RCC 7860 (cell line): ENCODE measurements at regions not wholly inside any gene's neighbourhood (a gene's known extent, or its start where the extent isn't known, plus 50 kb on each side); places are given as distances from the start of the nearest gene placed in this dataset.
"Not testable (repeated sequence)": the region's sequence is repeated elsewhere in the genome, so short reads cannot be mapped to it uniquely, and the experiment has no call there.

ENCODE experiments used
- DNase-seq: peaks from one replicate; pipeline ENCODE4 v3.0.0-alpha.2; 2015; ENCODE audit warnings: low spot score
- FAIRE-seq: peaks from 2 replicates; lab custom pipeline; 2012; peaks lifted over from hg19 to GRCh38; lab: Jason Lieb, UNC

- DNase-seq (no peak), FAIRE-seq (no peak)
Measured at GRCh38 chr3:137294139-137294538, 336.4 kb downstream of the IL20RB start.

- DNase-seq, result no peak
Measured at GRCh38 chr3:137294839-137295238, 337.1 kb downstream of the IL20RB start.

GRCh38 chr3:137295336-137295735, 337.6 kb downstream of the IL20RB start:
- DNase-seq (no peak), FAIRE-seq (no peak)

More at GRCh38 chr3:137294839-137295238, 337.1 kb downstream of the IL20RB start:
- FAIRE-seq, result no peak

DNA sequence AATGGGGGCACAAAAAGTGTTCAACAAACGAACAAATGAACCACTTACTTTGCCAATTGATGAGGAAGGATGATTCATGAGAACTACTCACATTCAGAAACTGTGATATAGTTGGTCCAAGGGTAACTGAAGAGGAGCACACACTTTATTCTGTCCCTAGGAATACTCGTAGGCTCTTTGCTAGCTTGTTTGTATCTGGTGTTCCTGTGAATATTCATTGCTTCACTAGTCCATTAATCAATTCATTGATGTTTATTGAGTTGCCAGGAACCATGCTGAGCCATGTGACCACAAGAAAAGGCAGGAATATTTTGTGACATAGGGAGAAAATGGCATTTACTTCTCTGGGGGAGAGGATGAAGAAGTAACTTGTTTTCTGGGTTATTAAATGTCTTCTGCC, 338.3 kb downstream of the IL20RB start:
- DNase-seq (no peak), FAIRE-seq (no peak)

- DNase-seq (no peak), FAIRE-seq (no peak)
Measured at GRCh38 chr3:137297770-137298169, 340.0 kb downstream of the IL20RB start.

DNA sequence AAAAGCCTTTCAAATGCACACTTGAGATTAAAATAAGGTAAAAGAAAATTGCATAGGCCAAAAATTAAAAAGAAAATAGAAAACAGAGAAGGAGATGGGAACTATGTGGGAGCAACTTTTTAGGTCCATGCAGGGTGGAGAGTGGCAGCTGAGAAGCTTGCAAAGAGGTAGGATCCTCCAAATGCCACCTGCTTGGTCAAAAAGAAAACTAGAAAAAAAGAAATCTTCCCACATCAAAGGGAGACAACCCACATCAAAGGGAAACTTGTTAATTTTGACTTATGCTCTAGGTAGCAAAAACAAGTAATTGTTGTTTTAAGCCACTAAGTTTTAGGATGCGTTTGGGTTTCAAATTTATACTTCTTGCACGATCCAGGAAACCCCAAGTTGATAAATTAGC, 342.9 kb downstream of the IL20RB start:
- no peak for FAIRE-seq
- no peak for DNase-seq

- no peak for FAIRE-seq
- no peak for DNase-seq
Measured at GRCh38 chr3:137304313-137305056, 346.7 kb downstream of the IL20RB start.

GRCh38 chr3:137324114-137324513, 366.3 kb downstream of the IL20RB start:
- no peak for DNase-seq
- no peak for FAIRE-seq

DNA sequence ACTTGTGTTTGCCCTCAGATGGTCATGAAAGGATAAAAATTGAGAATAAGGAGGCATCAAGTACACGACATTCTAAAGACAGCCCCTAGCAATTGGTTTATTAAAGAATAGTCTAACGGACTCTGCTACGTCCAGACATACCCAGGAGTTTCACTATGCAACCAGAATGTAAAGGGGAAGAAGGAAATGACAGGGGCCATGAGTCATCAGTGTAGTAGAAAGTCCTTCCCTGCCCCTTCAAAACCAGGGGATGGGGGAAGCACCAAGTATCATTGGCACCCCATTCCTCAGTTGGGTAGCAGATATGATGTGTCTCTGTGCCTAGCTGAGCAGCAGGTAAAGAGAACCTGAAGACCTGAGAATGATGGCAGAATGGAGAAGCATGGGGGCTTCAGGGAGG, 367.4 kb downstream of the IL20RB start:
- no peak for DNase-seq
- no peak for FAIRE-seq

GRCh38 chr3:137325934-137326333, 368.2 kb downstream of the IL20RB start:
- no peak for DNase-seq
- FAIRE-seq, result no peak

GRCh38 chr3:137329594-137329993, 371.8 kb downstream of the IL20RB start:
- FAIRE-seq, result no peak

DNA sequence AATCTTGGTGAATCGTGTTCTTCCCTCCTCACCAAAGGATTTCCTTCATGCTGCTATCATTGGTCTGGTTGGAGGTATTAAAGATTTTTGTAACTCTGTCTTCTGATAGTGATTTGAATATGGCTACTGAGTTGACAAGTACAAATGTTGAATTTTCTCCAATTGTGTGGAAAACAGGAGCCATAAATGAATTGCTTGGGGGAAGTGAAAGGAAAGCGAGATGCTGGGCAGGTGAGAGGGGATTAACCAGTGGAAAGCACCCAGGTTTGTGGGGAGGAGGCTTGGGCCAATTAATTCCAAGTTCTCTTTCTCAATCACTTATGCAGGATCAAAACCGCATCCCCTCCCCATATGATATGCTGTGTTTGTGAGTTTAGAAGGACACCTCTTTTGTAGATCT, 372.5 kb downstream of the IL20RB start:
- DNase-seq (no peak), FAIRE-seq (no peak)

More at GRCh38 chr3:137329594-137329993, 371.8 kb downstream of the IL20RB start:
- no peak for DNase-seq

GRCh38 chr3:137332297-137332696, 374.5 kb downstream of the IL20RB start:
- DNase-seq (no peak), FAIRE-seq (no peak)

GRCh38 chr3:137335478-137335877, 377.7 kb downstream of the IL20RB start:
- no peak for DNase-seq
- FAIRE-seq, result no peak

- FAIRE-seq, result not testable (repeated sequence)
Measured at GRCh38 chr3:137338400-137338799, 380.6 kb downstream of the IL20RB start.

GRCh38 chr3:137343283-137343682, 385.5 kb downstream of the IL20RB start:
- FAIRE-seq (no peak), DNase-seq (no peak)

More at GRCh38 chr3:137338400-137338799, 380.6 kb downstream of the IL20RB start:
- not testable (repeated sequence) for DNase-seq

DNA sequence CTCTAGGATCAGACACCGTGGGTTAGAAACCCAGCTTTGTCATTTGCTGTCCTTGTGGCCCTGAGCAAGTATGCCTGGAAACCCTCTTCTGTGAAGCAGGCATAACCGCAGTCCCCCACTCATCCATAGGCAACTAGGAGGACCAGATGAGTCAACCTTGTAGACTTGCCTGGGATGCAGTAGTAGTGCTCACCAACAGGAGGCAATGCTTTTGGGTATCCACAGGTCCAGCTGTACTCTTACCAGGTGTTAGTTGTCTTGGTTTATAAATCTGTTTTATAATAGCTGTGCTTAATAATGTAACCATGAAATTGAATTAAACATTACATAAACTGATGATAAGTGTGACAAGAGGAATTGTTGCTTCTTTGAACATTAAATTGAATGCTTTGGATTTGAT, 389.3 kb downstream of the IL20RB start:
- DNase-seq (no peak), FAIRE-seq (no peak)

DNA sequence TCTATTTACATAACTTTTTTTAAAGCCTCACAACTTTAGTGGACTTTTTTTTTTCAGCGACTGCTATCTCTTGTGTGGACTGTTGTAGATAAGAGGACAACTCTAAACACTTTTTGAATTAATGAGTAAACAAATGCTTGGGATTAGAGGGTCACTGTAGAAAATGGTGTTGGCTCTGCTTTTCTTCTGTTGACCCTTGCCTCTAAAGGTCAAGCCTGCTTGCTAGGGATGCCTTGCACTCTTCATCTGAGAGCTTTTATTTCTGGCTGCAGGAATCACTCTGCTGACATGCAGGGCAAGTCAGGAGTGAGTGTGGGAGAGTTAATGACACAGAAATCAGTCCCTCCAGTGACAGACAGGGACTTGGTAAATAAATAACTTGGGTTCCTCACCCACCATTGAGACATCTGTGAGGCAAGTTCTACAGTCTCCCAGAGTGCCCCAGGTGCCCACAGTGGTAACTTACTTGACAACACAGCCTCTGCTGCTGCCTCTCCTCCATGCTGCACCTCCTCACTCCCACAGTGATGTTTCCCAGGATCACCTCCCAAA, 390.1 kb downstream of the IL20RB start:
- DNase-seq (no peak), FAIRE-seq (no peak)

GRCh38 chr3:137348936-137349335, 391.2 kb downstream of the IL20RB start:
- FAIRE-seq (no peak), DNase-seq (no peak)

GRCh38 chr3:137349557-137350348, 392.0 kb downstream of the IL20RB start:
- DNase-seq (no peak), FAIRE-seq (no peak)

- no peak for DNase-seq
- no peak for FAIRE-seq
Measured at GRCh38 chr3:137360531-137361201, 402.9 kb downstream of the IL20RB start.
